Testis (tissue), 2 donors: ENCODE measurements at regions not wholly inside any gene's neighbourhood (a gene's known extent, or its start where the extent isn't known, plus 50 kb on each side); places are given as distances from the start of the nearest gene placed in this dataset.

Source experiments
- CTCF ChIP-seq, 3 experiments: fragments of 450-650 bp in 2 of 3; fragments of 200-600 bp in 1 of 3; sonication (generic) in 1 of 3; IDR thresholded peaks; one replicate each; pipeline ENCODE4 v1.5.1; 2016 to 2019; ENCODE audit warnings: antibody characterized with exemption in 3 of 3, mild to moderate bottlenecking in 2 of 3, moderate library complexity in 1 of 3
- POLR2A ChIP-seq: fragments of 450-650 bp; IDR thresholded peaks from one replicate; pipeline ENCODE4 v1.6.1; 2017; ENCODE audit warnings: antibody characterized with exemption, mild to moderate bottlenecking, moderate library complexity

- TF ChIP-seq CTCF (IDR thresholded peaks at IDR 0.05), result no peak
- no peak for TF ChIP-seq POLR2A
Measured at GRCh38 chr12:91924827-91925226, 220.8 kb downstream of the BTG1 start.
